ENCODE measurements at regions not wholly inside any gene's neighbourhood (a gene's known extent, or its start where the extent isn't known, plus 50 kb on each side); places are given as distances from the start of the nearest gene placed in this dataset.

GRCh38 chr4:38189445-38189844 lies 229.2 kb downstream of the PTTG2 start:
- TF ChIP-seq CTCF (conservative IDR thresholded peaks at IDR 0.05; ENCODE audit: low read length) (no peak), EZH2phosphoT487 (IDR thresholded peaks at IDR 0.05; ENCODE audit: borderline replicate concordance, low read depth, low read length) (no peak)

Data from OCI-LY7 (cell line).